SK-N-DZ (cell line): ENCODE measurements at regions not wholly inside any gene's neighbourhood (a gene's known extent, or its start where the extent isn't known, plus 50 kb on each side); places are given as distances from the start of the nearest gene placed in this dataset.
"Not testable (repeated sequence)": the region's sequence is repeated elsewhere in the genome, so short reads cannot be mapped to it uniquely, and the experiment has no call there.

Experiments
- DNase-seq: peaks from one replicate; pipeline ENCODE4 v3.0.0-alpha.2; 2015; ENCODE audit warnings: low spot score

DNA sequence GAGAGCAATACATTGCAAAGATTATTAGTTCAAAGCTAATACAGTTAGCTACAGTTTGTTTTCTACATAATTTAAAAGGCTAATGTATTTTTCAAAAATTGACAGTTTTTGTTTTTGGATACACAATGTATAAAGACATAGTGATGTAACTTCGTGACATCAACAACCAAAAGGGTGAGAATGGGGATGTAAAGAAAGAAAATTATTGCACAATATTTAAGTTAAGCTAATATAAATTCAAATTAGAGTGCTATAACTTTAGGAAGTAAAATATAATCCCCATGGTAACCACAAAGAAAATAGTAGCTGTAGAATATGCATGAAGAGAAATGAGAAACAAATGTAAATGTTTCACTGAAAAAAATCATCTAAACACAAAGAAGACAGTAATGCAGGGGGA, 334.4 kb upstream of the DEPDC1 start:
- DNase-seq = no peak

DNA sequence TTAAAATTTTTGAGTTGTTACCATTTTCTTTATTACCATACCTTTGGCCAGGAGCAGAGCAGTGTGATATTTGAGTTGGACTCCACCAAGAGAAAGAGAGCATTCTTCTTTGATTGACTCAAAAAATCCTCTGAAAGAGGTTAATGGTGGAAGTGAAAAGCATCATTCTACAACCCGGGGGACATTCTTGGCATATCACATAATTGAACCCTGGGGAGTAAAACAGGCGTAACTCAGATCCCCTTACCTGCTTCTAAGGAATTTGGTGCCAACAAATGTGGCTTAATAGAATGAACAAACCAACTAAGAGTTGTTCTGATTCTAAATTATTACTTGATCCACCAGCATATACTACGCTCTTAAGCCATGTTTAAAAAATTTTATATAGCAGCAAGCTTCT, 351.1 kb upstream of the DEPDC1 start:
- DNase-seq = no peak

DNA sequence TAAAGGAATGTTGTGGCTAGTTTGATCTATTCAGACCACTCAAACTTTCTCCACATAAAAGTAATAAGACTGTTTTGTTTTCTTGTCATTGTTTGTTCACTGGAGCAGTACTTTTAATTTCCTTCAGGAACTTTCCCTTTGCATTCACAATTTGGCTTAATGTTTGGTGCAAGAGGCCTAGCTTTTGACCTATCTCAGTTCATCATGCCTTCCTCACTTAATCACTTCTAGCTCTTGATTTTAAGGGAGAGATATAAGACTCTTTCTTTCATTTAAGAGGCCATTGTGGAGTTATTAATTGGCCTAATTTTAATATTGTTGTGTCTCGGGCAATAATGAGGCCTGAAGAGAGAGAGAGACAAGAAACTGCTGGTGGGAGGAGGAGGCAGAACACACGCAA, 371.7 kb upstream of the DEPDC1 start:
- no peak for DNase-seq

DNA sequence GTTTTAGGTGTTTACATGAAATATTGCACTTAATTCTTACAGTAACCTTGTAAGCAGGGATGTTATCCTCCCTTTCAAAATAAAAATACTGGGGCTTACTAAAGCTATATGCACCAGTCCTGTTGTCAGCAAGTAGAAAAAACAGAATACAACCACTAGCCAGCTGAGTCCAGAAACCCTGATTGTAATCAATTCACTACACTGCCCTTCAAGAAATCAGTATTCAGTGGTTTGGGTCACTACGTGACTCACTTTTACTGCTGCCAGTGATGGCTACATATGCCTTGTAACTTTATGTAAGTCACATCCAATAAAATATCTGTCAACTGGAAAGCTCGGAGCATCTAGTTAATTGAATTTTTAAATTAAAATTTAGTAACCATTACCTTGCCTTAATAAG, 376.3 kb upstream of the DEPDC1 start:
- no peak for DNase-seq

GRCh38 chr1:68881330-68882194, 384.7 kb upstream of the DEPDC1 start:
- not testable (repeated sequence) for DNase-seq

- DNase-seq = no peak
These were observed 392.6 kb upstream of the DEPDC1 start for GRCh38 chr1:68889471-68889870.

DNA sequence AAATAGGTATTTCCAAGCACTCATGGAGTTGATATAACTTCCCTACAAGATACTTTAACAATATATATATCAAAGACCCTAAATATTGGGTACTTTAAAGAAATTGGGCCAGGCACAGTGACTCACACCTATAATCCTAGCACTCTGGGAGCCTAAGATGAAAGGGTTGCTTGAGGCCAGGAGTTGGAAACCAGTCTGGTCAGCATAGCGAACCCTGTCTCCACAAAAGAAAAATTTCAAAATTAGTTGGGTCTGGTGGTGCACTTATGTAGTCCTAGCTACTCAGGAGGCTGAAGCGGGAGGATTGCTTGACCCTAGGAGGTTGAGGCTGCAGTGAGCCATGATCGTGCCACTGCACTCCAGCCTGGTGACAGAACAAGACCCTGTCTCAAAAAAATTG, 393.9 kb upstream of the DEPDC1 start:
- DNase-seq = no peak

GRCh38 chr1:68904477-68904876, 407.6 kb upstream of the DEPDC1 start:
- no peak for DNase-seq

DNA sequence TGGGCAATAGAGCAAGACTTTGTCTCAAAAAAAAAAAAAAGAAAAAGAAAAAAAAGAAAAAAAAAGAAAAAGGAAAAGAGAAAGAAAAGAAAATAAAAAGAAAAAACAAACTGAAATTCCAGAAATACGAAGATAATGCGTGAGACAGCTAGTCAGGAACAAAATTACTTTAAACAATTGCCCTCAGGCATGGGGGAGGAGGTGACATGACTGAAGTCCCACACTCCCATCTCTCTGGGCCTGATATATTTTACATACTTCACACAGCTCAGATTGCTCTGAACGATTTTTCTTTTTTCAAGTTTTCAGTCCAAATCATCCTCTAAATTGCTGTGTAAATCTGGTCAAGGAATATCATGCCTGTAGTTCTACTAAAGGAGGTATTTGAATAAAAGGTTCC, 409.5 kb upstream of the DEPDC1 start:
- DNase-seq = no peak

GRCh38 chr1:68907491-68907890, 410.6 kb upstream of the DEPDC1 start:
- DNase-seq = no peak

GRCh38 chr1:68908316-68908715, 411.4 kb upstream of the DEPDC1 start:
- no peak for DNase-seq

DNA sequence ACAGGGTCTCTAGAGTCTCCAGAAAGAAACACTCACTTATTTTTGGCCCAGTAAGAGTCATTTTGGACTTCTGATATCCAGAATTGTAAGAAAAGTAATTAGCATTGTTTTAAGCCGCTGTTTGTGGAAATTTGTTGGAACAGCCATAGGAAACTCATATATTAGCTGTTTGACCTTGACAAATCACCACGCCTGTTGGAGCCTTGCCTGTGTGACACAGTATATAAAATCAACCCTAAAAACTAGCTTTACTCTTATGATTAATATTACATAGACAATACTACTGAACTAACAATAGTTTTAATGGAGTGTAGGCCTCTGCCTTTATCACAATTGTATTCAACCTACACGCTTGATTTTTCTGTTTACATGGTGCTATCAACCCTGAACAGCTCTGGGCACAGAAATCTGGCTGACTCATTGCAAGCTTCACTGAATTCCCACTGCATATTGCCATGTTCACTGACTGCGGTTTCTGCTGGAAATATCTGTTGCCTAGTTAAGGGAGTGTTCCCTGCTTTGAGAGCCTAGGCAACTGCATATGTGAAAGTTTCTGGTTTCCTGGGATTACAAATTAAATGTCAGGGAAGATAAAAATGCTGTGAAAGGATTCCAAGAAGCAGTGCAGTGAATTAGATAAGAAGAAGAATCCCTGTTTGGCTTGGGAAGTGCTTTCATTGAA, 419.5 kb upstream of the DEPDC1 start:
- DNase-seq = no peak

DNA sequence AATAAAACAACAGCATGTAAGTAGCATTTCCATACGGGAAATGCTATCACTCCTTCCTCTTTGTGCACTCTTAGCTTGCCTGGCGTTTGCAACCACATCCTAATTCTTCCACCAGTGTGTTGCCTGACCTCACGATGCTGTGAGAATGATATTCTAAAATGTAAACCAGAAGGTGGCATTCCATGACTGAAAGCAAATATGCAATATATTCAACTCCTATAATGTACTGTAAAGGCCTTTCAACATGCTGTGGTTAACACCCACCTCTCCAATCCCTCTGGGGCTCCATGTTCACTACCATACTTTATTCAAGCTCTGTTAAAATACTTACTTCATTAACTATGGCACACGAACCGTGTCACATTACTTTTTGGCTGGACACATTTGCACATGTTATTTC, 420.6 kb upstream of the DEPDC1 start:
- no peak for DNase-seq

GRCh38 chr1:68918563-68918962, 421.7 kb upstream of the DEPDC1 start:
- DNase-seq = no peak

DNA sequence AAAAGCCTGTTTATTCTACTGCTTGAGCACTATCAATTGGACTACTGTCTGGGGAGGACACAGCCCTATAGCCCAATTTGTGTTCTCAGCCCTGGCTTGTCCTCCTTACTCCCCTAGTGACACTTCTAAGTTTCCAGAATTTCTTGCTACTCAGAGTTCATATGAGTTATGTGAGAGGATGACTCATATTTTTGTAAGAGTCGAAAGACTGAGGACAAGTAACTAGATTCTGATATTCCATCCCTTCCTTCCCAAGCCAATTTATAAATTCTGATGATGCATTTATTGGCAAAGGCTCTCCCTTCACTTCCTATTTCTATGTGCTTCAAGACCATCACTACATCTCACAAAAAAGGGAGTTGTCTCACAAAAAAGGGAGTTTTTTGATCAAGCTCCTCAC, 422.2 kb upstream of the DEPDC1 start:
- no peak for DNase-seq

GRCh38 chr1:68923475-68924088, 426.7 kb upstream of the DEPDC1 start:
- DNase-seq = not testable (repeated sequence)

DNA sequence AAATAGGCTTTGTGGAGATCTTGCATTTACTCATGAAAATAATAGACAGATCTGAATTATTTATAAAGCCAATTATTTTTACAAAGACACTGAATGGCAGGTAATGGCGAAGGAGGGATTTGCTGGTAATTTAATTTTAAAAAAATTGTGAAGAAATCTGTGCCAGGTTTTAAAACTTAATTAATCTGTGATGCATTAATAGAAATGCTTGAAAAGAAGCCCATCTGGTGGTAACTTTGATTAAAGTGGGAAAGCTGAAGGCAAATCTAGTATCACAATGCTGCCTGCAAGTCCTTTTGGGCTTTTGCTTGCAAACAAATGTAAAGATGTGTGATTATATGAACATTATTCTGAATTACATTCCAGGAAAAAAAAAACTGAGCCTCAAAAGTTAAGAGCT, 433.2 kb upstream of the DEPDC1 start:
- no peak for DNase-seq

GRCh38 chr1:68936530-68936929, 439.6 kb upstream of the DEPDC1 start:
- DNase-seq = no peak

GRCh38 chr1:68938051-68938666, 441.3 kb upstream of the DEPDC1 start:
- DNase-seq = no peak

GRCh38 chr1:68950036-68950435, 453.2 kb upstream of the DEPDC1 start:
- DNase-seq = no peak

GRCh38 chr1:68953311-68953710, 456.4 kb upstream of the DEPDC1 start:
- no peak for DNase-seq

GRCh38 chr1:68954841-68955240, 458.0 kb upstream of the DEPDC1 start:
- DNase-seq = peak; percentile 53
